Stimulated activated CD4-positive, alpha-beta T cell treated with anti-CD3 and anti-CD28 coated beads, Interleukin-4, amount 100 ng/mL, for 48 hours (primary cell): ENCODE measurements at regions not wholly inside any gene's neighbourhood (a gene's known extent, or its start where the extent isn't known, plus 50 kb on each side); places are given as distances from the start of the nearest gene placed in this dataset.
"Not testable (repeated sequence)": the region's sequence is repeated elsewhere in the genome, so short reads cannot be mapped to it uniquely, and the experiment has no call there.

ENCODE experiments used
- DNase-seq, 2 donors: peaks; one replicate each; pipeline ENCODE4 v3.0.0-alpha.2; 2020; ENCODE audit warnings: low read depth in 2 of 2

GRCh38 chr14:83556746-83557453 lies 1973.0 kb upstream of the FLRT2 start:
- DNase-seq = no peak

DNA sequence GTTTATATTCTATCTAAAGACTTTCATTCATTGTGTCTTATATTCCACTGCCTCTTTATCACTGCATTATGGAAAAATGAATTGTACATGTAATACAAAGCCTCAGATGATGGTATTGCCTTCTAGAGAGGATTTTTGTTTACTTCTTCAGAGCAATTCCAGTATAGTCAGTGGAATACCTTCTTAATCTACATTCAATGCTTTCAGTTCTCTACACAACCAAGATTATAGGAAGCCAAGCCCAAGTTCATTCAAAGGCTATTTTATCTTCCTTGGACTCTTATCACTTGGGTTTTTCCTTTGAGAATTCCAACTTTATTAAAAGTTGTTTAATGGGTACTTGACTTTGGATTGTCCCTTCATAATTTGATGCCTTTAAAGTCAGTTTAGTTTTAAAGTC lies 1971.0 kb upstream of the FLRT2 start:
- no peak for DNase-seq

DNA sequence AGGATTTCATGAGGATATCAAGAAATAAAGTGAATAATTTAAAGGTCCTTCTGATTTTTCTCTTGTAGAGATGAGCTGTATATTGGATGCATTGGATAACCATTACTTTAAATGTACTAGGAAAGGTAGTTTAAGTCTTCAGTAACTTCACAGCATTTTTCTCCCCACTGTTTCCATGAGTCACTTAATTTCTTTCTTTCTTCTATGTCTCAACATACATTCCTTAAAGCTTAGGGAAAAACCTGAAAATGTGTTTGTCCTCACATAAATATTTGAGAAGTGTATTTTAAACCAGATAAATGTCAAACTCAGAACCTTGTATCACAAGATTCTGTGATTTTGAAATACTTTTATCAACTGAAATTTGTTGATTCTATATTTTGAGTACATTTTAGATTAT lies 1970.2 kb upstream of the FLRT2 start:
- DNase-seq = no peak

DNA sequence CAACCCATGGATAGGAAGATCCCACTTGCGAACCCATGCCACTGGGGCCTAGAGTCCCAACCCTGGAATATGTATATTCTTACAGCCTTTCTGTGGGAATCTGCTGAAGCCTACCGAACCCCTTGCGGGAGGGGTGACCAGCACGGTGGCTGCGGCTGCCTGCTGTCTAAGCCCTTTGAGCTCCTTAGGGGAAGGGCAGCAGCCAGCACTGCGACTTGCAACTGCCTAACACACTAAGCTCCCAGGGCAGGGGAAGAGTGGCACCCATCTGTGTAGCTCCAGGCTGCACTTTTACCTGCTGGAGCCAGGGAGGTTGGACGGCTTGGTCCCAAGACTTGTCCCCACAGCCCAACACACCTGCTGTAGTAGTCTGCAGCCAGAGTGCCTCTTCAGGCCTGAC lies 1968.7 kb upstream of the FLRT2 start:
- no peak for DNase-seq

GRCh38 chr14:83566567-83566966 lies 1963.4 kb upstream of the FLRT2 start:
- DNase-seq = no peak

DNA sequence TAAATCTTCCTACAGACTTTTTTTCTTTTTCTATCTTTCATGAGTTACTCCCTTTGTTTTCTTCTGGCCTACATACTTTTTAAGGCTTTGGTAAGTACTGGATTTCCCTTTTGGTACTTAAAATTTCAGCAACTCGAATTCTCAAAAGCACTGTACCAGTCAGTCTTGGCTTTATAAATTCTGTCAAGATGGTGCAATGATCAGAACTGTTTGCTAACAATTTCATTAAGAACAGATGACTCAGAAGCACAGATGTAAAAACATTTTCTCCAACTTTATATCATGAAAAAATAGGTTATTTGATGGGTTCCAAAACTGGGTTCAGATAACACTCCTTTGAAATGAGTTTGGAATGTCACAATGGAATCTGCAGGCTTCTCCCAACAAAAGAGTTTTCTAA lies 1961.8 kb upstream of the FLRT2 start:
- DNase-seq = no peak

- DNase-seq = no peak
These were observed 1954.6 kb upstream of the FLRT2 start for GRCh38 chr14:83575301-83575700.

DNA sequence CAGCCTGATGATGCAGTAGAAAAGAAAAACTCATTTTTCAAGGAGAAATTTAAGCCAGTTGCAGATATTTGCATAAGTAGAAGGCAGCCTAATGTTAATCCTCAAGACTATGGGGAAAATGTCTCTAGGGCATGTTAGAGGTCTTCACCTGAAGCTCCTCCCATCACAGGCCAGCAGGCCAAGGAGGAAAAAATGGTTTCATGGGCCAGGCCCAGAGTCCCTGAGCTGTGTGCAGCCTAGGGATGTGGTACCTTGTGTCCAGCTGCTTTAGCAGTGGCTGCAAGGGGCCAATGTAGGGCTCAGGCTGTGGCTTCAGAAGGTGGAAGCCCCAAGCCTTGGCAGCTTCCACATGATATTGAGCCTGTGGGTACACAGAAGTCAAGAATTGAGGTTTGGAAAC lies 1946.7 kb upstream of the FLRT2 start:
- DNase-seq = no peak

DNA sequence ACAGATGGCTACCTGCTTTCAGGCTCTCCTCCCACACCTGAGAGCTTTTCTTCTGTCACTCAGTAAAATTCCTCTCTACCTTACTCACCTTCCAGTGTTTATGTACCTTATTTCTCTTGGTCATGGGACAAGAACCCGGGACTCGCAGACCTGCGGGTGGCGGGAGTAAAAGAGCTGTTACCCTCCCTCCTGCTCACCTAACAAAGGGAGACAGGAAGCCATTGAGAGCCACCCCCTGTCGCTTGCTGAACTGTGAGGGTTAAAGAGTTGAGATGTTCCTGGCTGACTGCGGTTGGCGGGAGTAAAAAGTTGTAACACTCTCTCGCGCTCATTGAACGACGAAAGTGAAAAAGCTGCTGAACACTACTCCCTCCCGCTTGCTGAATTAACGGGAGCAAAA lies 1935.1 kb upstream of the FLRT2 start:
- DNase-seq = no peak

DNA sequence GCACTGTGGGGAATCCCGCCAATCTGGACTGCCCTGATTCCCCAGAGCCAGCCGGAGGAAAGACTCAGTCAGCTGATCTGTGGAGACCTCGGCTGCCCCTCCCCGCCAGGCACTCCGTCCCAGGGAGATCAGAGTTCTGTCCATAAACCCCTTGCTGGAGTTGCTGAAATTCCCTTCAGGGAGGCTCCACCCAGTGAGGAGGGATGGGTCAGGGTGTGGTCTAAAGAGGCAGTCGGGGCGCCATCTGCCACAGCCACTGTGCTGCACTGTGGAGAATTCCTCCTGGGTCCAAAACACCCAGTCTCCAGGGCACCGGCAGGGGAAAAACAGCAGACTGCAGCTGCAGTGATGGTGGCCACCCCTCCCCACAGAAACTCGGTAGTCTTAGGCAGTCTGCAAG lies 1922.3 kb upstream of the FLRT2 start:
- no peak for DNase-seq

DNA sequence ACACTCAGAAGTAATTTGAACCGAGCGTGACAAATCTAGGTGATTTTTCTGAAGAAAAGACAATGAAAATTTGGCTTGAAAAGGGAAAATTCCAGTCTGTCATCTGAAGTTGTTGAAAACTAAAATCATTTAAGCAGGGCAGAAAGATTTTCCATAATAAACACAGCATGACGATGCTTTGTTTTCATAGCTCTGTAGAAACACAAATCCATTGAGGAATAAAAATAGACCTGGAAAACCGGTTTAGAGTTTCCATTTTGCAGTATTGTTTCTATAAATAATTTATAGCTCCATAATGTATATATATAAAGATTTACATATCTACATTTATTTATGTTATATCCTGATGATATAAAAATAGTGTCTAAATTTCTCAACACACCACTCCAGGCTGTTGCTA lies 1918.5 kb upstream of the FLRT2 start:
- DNase-seq = no peak

GRCh38 chr14:83611906-83612390 lies 1918.0 kb upstream of the FLRT2 start:
- no peak for DNase-seq

DNA sequence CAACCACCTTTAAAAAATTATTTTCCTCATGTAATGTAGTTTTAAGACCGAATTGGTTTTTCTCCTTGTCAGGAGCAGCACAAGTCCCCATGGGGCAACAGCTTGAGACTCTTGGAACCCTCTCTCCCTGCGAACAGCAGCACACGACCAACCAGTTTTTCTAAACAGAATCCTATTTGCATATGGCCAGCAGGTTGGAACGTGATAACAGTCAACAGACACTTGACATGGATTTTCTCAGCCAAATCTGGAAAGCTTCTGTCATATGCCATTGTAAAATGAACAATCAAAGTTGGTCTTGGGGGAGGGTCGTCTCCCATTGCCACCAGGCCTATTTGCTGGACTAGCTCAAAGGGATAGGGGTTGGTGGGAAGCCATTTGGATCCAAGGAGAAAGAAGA lies 1915.0 kb upstream of the FLRT2 start:
- DNase-seq = no peak

DNA sequence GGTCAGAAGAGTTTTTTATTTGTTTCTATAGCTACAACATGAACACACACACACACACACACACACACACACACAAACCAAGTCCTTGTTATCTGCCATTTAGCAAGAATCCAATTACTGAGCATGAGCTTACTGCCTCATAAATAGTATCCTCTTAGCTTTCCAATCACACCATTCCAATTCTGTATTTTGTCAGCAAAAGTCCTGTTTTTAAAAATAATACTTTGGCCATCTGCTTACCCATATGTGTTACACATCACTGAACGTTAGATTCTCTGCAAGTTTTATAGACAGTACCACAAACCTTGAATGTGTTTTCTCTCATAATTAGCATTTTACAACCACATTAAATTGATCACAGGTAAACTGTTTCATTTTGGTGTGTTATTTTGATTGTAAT lies 1905.4 kb upstream of the FLRT2 start:
- DNase-seq = no peak

DNA sequence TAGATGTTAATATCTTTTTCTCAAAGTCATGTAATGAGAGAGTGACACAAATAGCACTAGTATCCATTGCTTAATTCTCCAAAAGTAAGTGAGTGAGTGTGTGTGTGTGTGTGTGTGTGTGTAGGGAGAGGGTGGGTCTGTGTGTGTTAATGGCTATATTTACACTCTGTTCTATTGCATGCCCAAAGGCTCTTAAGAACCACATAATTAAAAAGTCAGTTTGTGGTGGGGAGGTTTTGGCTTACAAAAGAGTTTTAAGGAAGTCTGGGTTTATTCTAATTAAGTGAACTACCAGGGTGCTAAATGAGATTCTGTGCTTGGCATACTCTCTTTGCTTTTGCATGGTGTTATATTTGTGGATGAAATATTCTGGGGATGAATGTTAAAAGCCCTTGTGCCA lies 1897.6 kb upstream of the FLRT2 start:
- DNase-seq = no peak

DNA sequence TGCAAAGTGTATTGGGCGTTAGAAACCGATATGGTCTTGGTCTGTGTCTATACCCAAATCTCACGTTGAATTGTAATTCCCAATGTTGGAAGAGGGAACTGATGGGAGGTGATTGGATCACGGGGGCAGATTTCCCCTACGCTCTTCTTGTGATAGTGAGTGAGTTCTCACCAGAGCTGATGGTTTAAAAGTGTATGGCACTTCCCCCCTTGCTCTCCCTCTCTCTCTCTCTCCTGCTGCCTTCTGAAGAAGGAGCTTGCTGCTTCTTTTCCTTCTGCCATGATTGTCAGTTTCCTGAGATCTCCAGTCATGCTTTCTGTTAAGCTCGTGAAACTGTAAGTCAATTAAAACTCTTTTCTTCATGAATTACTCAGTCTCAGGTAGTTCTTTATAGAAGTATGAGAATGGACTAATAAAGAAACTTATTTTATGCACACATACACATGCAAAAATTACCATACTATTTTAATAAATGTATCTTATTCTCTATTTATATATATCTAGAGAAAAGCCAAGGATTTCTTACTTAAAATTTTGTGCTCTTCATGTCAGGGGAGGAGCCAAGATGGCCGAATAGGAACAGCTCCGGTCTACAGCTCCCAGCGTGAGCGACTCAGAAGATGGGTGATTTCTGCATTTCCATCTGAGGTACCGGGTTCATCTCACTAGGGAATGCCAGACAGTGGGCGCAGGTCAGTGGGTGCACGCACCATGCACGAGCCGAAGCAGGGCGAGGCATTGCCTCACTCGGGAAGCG lies 1891.0 kb upstream of the FLRT2 start:
- no peak for DNase-seq

DNA sequence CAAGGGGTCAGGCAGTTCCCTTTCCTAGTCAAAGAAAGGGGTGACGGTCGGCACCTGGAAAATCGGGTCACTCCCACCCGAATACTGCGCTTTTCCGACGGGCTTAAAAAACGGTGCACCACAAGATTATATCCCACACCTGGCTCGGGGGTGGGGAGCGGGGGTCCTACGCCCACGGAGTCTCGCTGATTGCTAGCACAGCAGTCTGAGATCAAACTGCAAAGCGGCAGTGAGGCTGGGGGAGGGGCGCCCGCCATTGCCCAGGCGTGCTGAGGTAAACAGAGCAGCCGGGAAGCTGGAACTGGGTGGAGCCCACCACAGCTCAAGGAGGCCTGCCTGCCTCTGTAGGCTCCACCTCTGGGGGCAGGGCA lies 1890.5 kb upstream of the FLRT2 start:
- not testable (repeated sequence) for DNase-seq

GRCh38 chr14:83646228-83646627 lies 1883.7 kb upstream of the FLRT2 start:
- no peak for DNase-seq

GRCh38 chr14:83660597-83660996 lies 1869.3 kb upstream of the FLRT2 start:
- DNase-seq = no peak

GRCh38 chr14:83664389-83664788 lies 1865.6 kb upstream of the FLRT2 start:
- DNase-seq = no peak

GRCh38 chr14:83689265-83689664 lies 1840.7 kb upstream of the FLRT2 start:
- no peak for DNase-seq

DNA sequence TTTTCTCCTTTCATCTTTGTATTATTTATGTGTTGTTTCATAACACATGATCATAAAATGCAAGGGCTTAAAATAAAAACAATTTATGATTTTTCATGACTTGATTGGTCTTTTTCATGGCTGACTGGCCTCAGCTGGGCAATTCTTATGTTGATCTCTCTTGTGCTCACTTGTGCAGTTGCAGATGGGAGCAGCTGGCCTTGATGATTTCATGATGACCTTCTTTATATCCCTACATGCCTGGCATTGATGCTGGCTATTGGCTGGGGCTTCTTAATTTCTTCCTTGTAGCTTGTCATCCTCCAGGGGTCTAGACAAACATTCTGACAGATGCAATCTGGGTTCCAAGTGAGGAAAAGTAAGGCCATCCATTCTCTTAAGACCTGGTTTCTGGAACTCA lies 1832.8 kb upstream of the FLRT2 start:
- no peak for DNase-seq

DNA sequence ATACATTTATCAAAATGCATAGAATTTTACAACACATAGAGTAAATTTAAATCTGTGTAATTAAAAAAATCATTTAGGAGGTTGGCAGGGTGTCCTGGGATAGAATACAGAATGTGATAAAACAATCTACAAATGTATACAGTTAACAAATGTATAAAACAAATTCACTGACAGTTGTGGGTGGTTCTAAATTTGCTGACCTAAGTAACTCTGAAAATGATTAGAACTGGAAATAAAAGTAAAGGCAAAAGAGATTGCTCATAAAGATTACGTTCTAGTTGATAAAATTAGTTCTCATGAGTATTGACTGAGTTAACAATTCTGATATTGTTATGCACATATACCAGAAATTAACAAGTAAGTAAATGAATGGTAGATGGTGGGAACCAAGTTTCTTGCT lies 1827.3 kb upstream of the FLRT2 start:
- no peak for DNase-seq
